ENCODE measurements at regions not wholly inside any gene's neighbourhood (a gene's known extent, or its start where the extent isn't known, plus 50 kb on each side); places are given as distances from the start of the nearest gene placed in this dataset.

GRCh38 chr22:47299211-47299862 is 536.9 kb downstream of the TBC1D22A start:
- no peaks in the 10 kb centered on the region for H3K9me3 ChIP-seq
- H3K36me3 ChIP-seq = no peaks in the 10 kb centered on the region
- no peak overlapping the region for H3K27ac ChIP-seq
- H3K4me3 ChIP-seq = no peak overlapping the region
- H3K4me1 ChIP-seq (ENCODE audit: control insufficient read depth in 1 of 2, low read depth in 2 of 2) = no peaks in the 10 kb centered on the region
- DNase-seq (ENCODE audit: low spot score) (no peak), ATAC-seq (ENCODE audit: insufficient number of reproducible peaks, low FRiP score, low read depth) (no peak)
- TF ChIP-seq, protein P1, sequence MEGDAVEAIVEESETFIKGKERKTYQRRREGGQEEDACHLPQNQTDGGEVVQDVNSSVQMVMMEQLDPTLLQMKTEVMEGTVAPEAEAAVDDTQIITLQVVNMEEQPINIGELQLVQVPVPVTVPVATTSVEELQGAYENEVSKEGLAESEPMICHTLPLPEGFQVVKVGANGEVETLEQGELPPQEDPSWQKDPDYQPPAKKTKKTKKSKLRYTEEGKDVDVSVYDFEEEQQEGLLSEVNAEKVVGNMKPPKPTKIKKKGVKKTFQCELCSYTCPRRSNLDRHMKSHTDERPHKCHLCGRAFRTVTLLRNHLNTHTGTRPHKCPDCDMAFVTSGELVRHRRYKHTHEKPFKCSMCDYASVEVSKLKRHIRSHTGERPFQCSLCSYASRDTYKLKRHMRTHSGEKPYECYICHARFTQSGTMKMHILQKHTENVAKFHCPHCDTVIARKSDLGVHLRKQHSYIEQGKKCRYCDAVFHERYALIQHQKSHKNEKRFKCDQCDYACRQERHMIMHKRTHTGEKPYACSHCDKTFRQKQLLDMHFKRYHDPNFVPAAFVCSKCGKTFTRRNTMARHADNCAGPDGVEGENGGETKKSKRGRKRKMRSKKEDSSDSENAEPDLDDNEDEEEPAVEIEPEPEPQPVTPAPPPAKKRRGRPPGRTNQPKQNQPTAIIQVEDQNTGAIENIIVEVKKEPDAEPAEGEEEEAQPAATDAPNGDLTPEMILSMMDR (IDR thresholded peaks at IDR 0.05) = no peak
- no peaks in the 10 kb centered on the region for H3K27me3 ChIP-seq (replicated peaks; ENCODE audit: insufficient read depth)

DNA sequence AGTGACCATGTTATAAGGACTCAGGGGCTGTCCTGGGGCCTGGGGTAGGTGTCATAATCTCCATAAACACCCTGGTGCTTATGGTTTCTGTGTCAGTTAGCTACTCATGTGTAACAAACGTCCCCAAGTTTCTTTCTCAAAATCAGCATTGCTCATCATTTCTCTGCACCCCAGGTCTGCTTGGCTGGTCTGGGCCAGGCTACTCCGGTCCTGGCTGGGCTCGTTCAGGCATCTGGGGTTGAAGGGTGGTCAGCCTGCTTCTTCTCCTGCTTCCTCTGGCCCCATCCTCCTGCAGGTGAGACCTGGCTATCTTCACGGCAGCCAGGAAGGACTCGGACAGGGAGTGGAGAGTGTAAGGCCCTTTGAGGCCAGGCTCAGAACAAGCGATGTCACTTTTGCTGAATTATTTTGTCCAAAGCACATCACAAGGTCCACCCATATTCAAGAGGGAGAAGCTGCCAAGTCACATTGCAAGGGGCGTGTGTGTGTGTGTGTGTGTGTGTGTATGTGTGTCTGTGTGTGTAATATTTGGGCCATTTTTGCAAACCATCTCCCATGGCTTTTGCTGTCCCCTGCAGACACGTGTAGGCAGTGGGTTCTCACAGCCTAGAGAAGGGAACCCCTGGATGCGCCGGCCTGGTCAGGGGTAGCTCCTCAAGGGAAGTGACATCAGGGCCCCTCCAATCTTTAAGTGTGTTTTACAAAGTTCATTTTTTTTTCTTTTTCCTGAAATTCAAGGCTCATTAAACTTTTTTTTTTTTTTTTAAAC is 535.8 kb downstream of the TBC1D22A start:
- no peak overlapping the region for H3K27ac ChIP-seq
- no peak for DNase-seq (ENCODE audit: low spot score)
- H3K27me3 ChIP-seq (replicated peaks; ENCODE audit: insufficient read depth) = no peaks in the 10 kb centered on the region
- H3K4me1 ChIP-seq (ENCODE audit: control insufficient read depth in 1 of 2, low read depth in 2 of 2) = peaks cover 0 to 5% of the 10 kb centered on the region in 2 donors
- TF ChIP-seq, protein P1 (IDR thresholded peaks at IDR 0.05) = no peak
- ATAC-seq (ENCODE audit: insufficient number of reproducible peaks, low FRiP score, low read depth) = no peak
- H3K4me3 ChIP-seq = no peak overlapping the region
- H3K9me3 ChIP-seq = no peaks in the 10 kb centered on the region
- no peaks in the 10 kb centered on the region for H3K36me3 ChIP-seq

DNA sequence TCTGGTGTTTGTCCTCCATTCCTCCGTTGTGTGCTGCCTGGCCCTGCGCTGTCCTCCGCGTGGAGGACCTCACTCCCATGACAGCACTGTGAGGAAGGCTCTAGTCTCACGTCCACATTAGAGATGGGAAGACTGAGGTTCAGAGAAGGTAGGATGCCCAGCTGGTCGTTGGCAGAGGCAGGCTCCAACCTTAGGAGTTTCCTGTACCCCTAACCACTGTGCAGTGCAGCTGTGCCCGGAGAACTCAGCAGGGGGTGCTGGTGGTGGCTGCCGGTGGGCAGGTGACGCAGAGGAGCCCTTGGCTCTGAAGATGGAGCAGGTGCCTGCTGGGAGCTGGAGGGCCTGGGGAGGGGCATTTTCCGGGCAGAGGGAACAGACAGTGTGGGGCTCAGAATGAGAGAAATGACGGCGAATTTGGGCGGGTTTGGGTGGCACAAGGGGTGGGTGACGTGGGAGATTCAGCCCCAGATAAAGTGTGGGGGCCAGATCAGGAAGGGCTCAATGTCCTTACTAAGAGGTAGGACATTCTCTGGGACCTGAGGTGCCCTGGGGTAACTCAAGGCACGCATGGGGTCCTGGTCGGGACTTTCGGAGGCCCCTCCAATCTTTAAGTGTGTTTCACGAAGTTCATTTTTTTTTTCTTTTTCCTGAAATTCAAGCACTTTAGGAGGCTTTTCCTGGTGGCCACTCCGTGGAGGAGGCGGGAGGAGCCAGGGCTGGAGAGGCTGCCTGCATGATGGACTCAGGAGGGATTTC is 535.0 kb downstream of the TBC1D22A start:
- ATAC-seq (ENCODE audit: insufficient number of reproducible peaks, low FRiP score, low read depth) (no peak), DNase-seq (ENCODE audit: low spot score) (no peak)
- Histone ChIP-seq H3K36me3 (no peaks in the 10 kb centered on the region), H3K4me1 (ENCODE audit: control insufficient read depth in 1 of 2, low read depth in 2 of 2) (peaks cover 1 to 12% of the 10 kb centered on the region in 2 donors), H3K27ac (no peak overlapping the region), H3K9me3 (no peaks in the 10 kb centered on the region), H3K4me3 (no peak overlapping the region), H3K27me3 (replicated peaks; ENCODE audit: insufficient read depth) (no peaks in the 10 kb centered on the region)
- TF ChIP-seq, protein P1 (IDR thresholded peaks at IDR 0.05) = no peak

DNA sequence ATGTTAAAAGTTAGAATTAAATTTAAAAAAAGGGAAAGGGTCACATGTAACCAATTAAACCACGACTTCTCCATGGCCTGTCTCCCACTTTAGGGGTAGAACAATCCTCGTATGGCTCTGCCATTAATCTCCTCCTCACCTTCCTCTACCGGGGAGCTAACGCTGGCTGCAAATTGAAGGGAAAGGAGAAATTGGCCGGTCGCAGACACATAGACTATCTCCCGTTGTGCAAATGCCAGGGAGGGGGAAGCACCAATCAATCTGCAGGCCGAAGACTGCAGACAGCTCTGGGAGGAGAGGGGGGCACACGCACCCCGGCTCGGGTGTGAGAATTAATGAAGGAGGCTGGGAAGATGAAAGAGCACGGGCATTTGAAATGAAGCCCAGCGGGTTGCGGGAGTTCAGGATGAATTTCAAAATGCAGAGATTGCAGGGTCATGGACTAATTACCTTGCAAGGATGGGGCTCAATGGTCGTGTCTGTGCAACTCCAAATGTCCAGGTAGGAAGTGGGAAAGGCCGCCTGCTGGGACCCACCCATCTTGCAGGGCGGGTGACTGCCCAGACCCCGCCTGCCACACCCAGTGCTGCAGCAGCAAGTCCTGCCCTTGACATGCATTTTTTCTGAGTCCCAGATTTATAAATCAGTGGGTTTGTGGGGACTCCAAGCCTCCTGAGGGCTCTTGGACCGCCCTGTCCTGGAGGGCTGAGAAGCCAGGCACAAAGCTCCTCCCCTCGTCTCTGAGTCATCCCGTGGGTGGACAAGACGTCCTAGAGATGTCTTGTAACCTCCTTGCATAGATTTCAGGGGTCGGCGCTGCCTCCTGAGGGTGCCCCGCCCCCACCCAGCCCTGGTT is 534.2 kb downstream of the TBC1D22A start:
- TF ChIP-seq, protein P1 (IDR thresholded peaks at IDR 0.05) = no peak
- Histone ChIP-seq H3K27ac (no peak overlapping the region), H3K4me1 (ENCODE audit: control insufficient read depth in 1 of 2, low read depth in 2 of 2) (peaks cover 6 to 20% of the 10 kb centered on the region in 2 donors), H3K27me3 (replicated peaks; ENCODE audit: insufficient read depth) (no peaks in the 10 kb centered on the region), H3K36me3 (no peaks in the 10 kb centered on the region), H3K4me3 (no peak overlapping the region), H3K9me3 (no peaks in the 10 kb centered on the region)
- no peak for DNase-seq (ENCODE audit: low spot score)
- ATAC-seq (ENCODE audit: insufficient number of reproducible peaks, low FRiP score, low read depth) = no peak
